Peyer's patch (tissue), 4 donors: ENCODE measurements at regions not wholly inside any gene's neighbourhood (a gene's known extent, or its start where the extent isn't known, plus 50 kb on each side); places are given as distances from the start of the nearest gene placed in this dataset.

Experiments used
- POLR2A ChIP-seq, 2 donors: fragments of 450-650 bp; IDR thresholded peaks; one replicate each; pipeline ENCODE4 v1.5.1; 2017; ENCODE audit warnings: antibody characterized with exemption in 2 of 2, mild to moderate bottlenecking in 2 of 2, moderate library complexity in 2 of 2
- TF ChIP-seq, protein P1 (sequence below), 6 experiments: fragments of 450-650 bp in 4 of 6; fragments of 200-600 bp in 2 of 6; sonication (generic) in 1 of 6; IDR thresholded peaks; one replicate each; pipeline ENCODE4 v1.5.1; 2017 to 2019; ENCODE audit warnings: antibody characterized with exemption in 6 of 6, mild to moderate bottlenecking in 3 of 6, moderate library complexity in 1 of 6

GRCh38 chr5:68817632-68818031 is 276.2 kb upstream of the SLC30A5 start:
- TF ChIP-seq, protein P1, sequence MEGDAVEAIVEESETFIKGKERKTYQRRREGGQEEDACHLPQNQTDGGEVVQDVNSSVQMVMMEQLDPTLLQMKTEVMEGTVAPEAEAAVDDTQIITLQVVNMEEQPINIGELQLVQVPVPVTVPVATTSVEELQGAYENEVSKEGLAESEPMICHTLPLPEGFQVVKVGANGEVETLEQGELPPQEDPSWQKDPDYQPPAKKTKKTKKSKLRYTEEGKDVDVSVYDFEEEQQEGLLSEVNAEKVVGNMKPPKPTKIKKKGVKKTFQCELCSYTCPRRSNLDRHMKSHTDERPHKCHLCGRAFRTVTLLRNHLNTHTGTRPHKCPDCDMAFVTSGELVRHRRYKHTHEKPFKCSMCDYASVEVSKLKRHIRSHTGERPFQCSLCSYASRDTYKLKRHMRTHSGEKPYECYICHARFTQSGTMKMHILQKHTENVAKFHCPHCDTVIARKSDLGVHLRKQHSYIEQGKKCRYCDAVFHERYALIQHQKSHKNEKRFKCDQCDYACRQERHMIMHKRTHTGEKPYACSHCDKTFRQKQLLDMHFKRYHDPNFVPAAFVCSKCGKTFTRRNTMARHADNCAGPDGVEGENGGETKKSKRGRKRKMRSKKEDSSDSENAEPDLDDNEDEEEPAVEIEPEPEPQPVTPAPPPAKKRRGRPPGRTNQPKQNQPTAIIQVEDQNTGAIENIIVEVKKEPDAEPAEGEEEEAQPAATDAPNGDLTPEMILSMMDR (IDR thresholded peaks at IDR 0.05), result no peak
- TF ChIP-seq POLR2A (IDR thresholded peaks at IDR 0.05), result no peak
